ENCODE measurements at regions not wholly inside any gene's neighbourhood (a gene's known extent, or its start where the extent isn't known, plus 50 kb on each side); places are given as distances from the start of the nearest gene placed in this dataset.

- Histone ChIP-seq H3K9me3 (ENCODE audit: low read depth, low read length) (peaks cover 3% of the 10 kb centered on the region), H2AFZ (ENCODE audit: low read length) (no peak overlapping the region), H3K4me3 (ENCODE audit: insufficient read depth, low read length) (no peak overlapping the region), H3K27me3 (ENCODE audit: insufficient read depth, low read length) (no peaks in the 10 kb centered on the region), H3K4me1 (ENCODE audit: insufficient read depth, low read length) (no peaks in the 10 kb centered on the region), H3K27ac (ENCODE audit: low read depth, low read length) (no peak overlapping the region), H4K20me1 (ENCODE audit: insufficient read depth, low read length) (no peaks in the 10 kb centered on the region), H3K36me3 (ENCODE audit: insufficient read depth, low read length) (no peaks in the 10 kb centered on the region), H3K79me2 (ENCODE audit: insufficient read depth, low read length) (no peaks in the 10 kb centered on the region), H3K4me2 (ENCODE audit: insufficient read depth, low read length) (no peak overlapping the region)
- no peak for DNase-seq (ENCODE audit: insufficient read length, low spot score, missing footprints)
- no peak for TF ChIP-seq CTCF (IDR thresholded peaks at IDR 0.05; ENCODE audit: extremely low read depth, low read depth, low read length)
These were observed 1317.6 kb downstream of the ADGRL3 start for GRCh38 chr4:62517716-62518115.

GRCh38 chr4:62513306-62513705 lies 1313.2 kb downstream of the ADGRL3 start:
- Histone ChIP-seq H3K9me3 (ENCODE audit: low read depth, low read length) (no peaks in the 10 kb centered on the region), H3K27me3 (ENCODE audit: insufficient read depth, low read length) (no peaks in the 10 kb centered on the region), H3K4me2 (ENCODE audit: insufficient read depth, low read length) (no peak overlapping the region), H3K4me1 (ENCODE audit: insufficient read depth, low read length) (no peaks in the 10 kb centered on the region), H4K20me1 (ENCODE audit: insufficient read depth, low read length) (no peaks in the 10 kb centered on the region), H3K27ac (ENCODE audit: low read depth, low read length) (no peak overlapping the region), H3K36me3 (ENCODE audit: insufficient read depth, low read length) (no peaks in the 10 kb centered on the region), H3K79me2 (ENCODE audit: insufficient read depth, low read length) (no peaks in the 10 kb centered on the region), H3K4me3 (ENCODE audit: insufficient read depth, low read length) (no peak overlapping the region), H2AFZ (ENCODE audit: low read length) (no peak overlapping the region)
- DNase-seq (ENCODE audit: insufficient read length, low spot score, missing footprints), result peak; percentile 3
- no peak for TF ChIP-seq CTCF (IDR thresholded peaks at IDR 0.05; ENCODE audit: extremely low read depth, low read depth, low read length)

GRCh38 chr4:62512271-62512670 lies 1312.1 kb downstream of the ADGRL3 start:
- no peaks in the 10 kb centered on the region for H3K79me2 ChIP-seq (ENCODE audit: insufficient read depth, low read length)
- H3K4me3 ChIP-seq (ENCODE audit: insufficient read depth, low read length), result no peak overlapping the region
- no peaks in the 10 kb centered on the region for H3K27me3 ChIP-seq (ENCODE audit: insufficient read depth, low read length)
- no peak for TF ChIP-seq CTCF (IDR thresholded peaks at IDR 0.05; ENCODE audit: extremely low read depth, low read depth, low read length)
- DNase-seq (ENCODE audit: insufficient read length, low spot score, missing footprints), result no peak
- no peaks in the 10 kb centered on the region for H4K20me1 ChIP-seq (ENCODE audit: insufficient read depth, low read length)
- no peaks in the 10 kb centered on the region for H3K9me3 ChIP-seq (ENCODE audit: low read depth, low read length)
- H2AFZ ChIP-seq (ENCODE audit: low read length), result no peak overlapping the region
- no peak overlapping the region for H3K4me2 ChIP-seq (ENCODE audit: insufficient read depth, low read length)
- H3K4me1 ChIP-seq (ENCODE audit: insufficient read depth, low read length), result no peaks in the 10 kb centered on the region
- no peak overlapping the region for H3K27ac ChIP-seq (ENCODE audit: low read depth, low read length)
- no peaks in the 10 kb centered on the region for H3K36me3 ChIP-seq (ENCODE audit: insufficient read depth, low read length)

- Histone ChIP-seq H3K27ac (ENCODE audit: low read depth, low read length) (no peak overlapping the region), H3K4me1 (ENCODE audit: insufficient read depth, low read length) (no peaks in the 10 kb centered on the region), H2AFZ (ENCODE audit: low read length) (no peak overlapping the region), H3K36me3 (ENCODE audit: insufficient read depth, low read length) (no peaks in the 10 kb centered on the region), H4K20me1 (ENCODE audit: insufficient read depth, low read length) (no peaks in the 10 kb centered on the region), H3K4me3 (ENCODE audit: insufficient read depth, low read length) (no peak overlapping the region), H3K27me3 (ENCODE audit: insufficient read depth, low read length) (no peaks in the 10 kb centered on the region), H3K4me2 (ENCODE audit: insufficient read depth, low read length) (no peak overlapping the region), H3K9me3 (ENCODE audit: low read depth, low read length) (peaks cover 2% of the 10 kb centered on the region), H3K79me2 (ENCODE audit: insufficient read depth, low read length) (no peaks in the 10 kb centered on the region)
- no peak for TF ChIP-seq CTCF (IDR thresholded peaks at IDR 0.05; ENCODE audit: extremely low read depth, low read depth, low read length)
- no peak for DNase-seq (ENCODE audit: insufficient read length, low spot score, missing footprints)
These were observed 1310.1 kb downstream of the ADGRL3 start for GRCh38 chr4:62510228-62510627.

Data from osteoblast (primary cell).